Adrenal gland (tissue), 9 donors: ENCODE measurements at regions not wholly inside any gene's neighbourhood (a gene's known extent, or its start where the extent isn't known, plus 50 kb on each side); places are given as distances from the start of the nearest gene placed in this dataset.

ENCODE experiments used
- DNase-seq, 7 donors: peaks; one replicate each; pipeline ENCODE4 v3.0.0-alpha.2; 2019 to 2020
- H3K27ac ChIP-seq, 5 donors: fragments of 200-600 bp; sonication (generic) in 4 of 5; 1 replicate in 3 of 5; 2 replicates in 2 of 5; pipeline versions ENCODE4 v1.5.1 to v1.8.0; 2016 to 2020; ENCODE audit warnings: mild to moderate bottlenecking in 1 of 5
- H3K27me3 ChIP-seq: fragments of 200-600 bp; 2 replicates; pipeline ENCODE4 v1.8.0; 2021
- H3K36me3 ChIP-seq, 2 donors: fragments of 200-600 bp; replicated peaks in 1 of 2; 1 replicate in 1 of 2; 2 replicates in 1 of 2; pipeline versions ENCODE4 v1.5.1 to v1.8.0; 2018 to 2022
- H3K4me1 ChIP-seq, 2 donors: fragments of 200-600 bp; replicated peaks in 1 of 2; 1 replicate in 1 of 2; 2 replicates in 1 of 2; pipeline versions ENCODE4 v1.5.1 to v1.8.0; 2018 to 2021
- H3K4me3 ChIP-seq, 4 donors: fragments of 200-600 bp; sonication (generic) in 3 of 4; one replicate each; pipeline ENCODE4 v1.5.1; 2016 to 2018
- H3K9me3 ChIP-seq, 3 donors: fragments of 200-600 bp; sonication (generic) in 1 of 3; replicated peaks in 1 of 3; 1 replicate in 2 of 3; 2 replicates in 1 of 3; pipeline versions ENCODE4 v1.5.1 to v1.8.0; 2016 to 2021
- POLR2A ChIP-seq, 2 donors: fragments of 450-650 bp; IDR thresholded peaks; one replicate each; pipeline ENCODE4 v1.6.1; 2017; ENCODE audit warnings: antibody characterized with exemption in 2 of 2, mild to moderate bottlenecking in 2 of 2, moderate library complexity in 1 of 2
- WGBS, 4 donors: extraction: QIAGEN DNeasy Blood & Tissue Kit in 2 of 4; methylation state at CpG; one replicate each; pipeline versions ENCODE4 v1.1.5 to v1.1.7; 2013 to 2017; 5-methylcytosine and 5-hydroxymethylcytosine counted together
- intact Hi-C, 2 donors: fragments of 100-400 bp; cut with DNase I; formaldehyde crosslinking; loops; one replicate each; pipeline versions ENCODE4 v1.14.1 to v1.15.0; 2022 to 2023
- TF ChIP-seq, protein P1 (sequence below), 6 experiments: fragments of 450-650 bp in 4 of 6; fragments of 200-600 bp in 2 of 6; sonication (generic) in 1 of 6; IDR thresholded peaks; 1 replicate in 5 of 6; 2 replicates in 1 of 6; pipeline versions ENCODE4 v1.5.1 to v1.8.0; 2016 to 2021; ENCODE audit warnings: antibody characterized with exemption in 6 of 6, mild to moderate bottlenecking in 2 of 6, moderate library complexity in 1 of 6
- donor health status: healthy with polysubstance abuse.
- donor health status: Bipolar disorder and iron deficiency.
- donor health status: DM: yes; HTN: yes; CAD: no.
- donor health status: DM: no; HTN: no; CAD: no.
- donor health status: DM: no; HTN: no; CAD: no.

DNA sequence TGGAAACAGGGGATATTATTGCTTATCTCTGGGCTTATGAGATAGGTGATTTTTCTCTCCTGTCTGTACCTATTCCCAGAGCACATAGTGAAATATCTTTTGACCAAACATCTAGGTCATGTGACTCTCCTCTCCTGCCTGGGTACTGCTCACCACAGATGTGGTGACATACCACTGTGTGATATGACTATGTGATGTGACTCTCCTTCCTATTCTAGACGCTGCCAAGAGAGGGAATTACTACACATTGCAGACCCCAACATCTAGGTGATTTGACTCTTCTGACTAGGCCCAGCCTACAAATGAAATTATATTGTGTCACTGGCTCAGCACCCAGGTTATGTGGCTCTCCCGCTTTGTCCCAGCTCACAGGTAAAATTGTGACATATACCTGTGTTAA, 996.3 kb upstream of the TSPY4 start:
- intact Hi-C loops = no loop called here
- DNase-seq = no peak
- H3K4me1 ChIP-seq = no peaks in the 10 kb centered on the region
- no peaks in the 10 kb centered on the region for H3K36me3 ChIP-seq
- no peaks in the 10 kb centered on the region for H3K9me3 ChIP-seq
- no peak for TF ChIP-seq POLR2A (IDR thresholded peaks at IDR 0.05)
- TF ChIP-seq, protein P1, sequence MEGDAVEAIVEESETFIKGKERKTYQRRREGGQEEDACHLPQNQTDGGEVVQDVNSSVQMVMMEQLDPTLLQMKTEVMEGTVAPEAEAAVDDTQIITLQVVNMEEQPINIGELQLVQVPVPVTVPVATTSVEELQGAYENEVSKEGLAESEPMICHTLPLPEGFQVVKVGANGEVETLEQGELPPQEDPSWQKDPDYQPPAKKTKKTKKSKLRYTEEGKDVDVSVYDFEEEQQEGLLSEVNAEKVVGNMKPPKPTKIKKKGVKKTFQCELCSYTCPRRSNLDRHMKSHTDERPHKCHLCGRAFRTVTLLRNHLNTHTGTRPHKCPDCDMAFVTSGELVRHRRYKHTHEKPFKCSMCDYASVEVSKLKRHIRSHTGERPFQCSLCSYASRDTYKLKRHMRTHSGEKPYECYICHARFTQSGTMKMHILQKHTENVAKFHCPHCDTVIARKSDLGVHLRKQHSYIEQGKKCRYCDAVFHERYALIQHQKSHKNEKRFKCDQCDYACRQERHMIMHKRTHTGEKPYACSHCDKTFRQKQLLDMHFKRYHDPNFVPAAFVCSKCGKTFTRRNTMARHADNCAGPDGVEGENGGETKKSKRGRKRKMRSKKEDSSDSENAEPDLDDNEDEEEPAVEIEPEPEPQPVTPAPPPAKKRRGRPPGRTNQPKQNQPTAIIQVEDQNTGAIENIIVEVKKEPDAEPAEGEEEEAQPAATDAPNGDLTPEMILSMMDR (IDR thresholded peaks at IDR 0.05) = no peak
- no peaks in the 10 kb centered on the region for H3K27me3 ChIP-seq
- H3K27ac ChIP-seq = no peak overlapping the region
- no peak overlapping the region for H3K4me3 ChIP-seq
- whole genome bisulfite sequencing, 4 donors = 84% methylated on average over 2 of the region's 2 CpGs; no CpG with 5 or more reads in 3 of the 4 donors

DNA sequence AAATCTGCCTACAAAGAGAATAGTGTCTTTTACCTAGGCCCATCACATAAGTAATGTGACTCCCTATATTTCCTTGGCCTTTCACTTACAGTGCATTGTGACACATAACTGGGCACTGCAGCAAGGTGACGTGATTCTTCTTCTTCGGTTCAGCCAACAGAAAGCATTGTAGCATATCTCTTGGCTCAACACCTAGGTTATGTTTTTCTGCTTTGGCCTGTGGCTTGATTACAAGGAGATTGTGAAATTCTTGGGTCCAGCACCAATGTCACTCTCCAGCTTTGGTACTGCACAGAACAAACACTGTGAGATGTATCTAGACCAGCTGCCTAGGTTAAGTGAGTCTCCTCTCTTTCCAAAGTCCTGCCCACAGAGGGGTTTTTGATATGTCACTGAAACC, 995.1 kb upstream of the TSPY4 start:
- intact Hi-C loops = no loop called here
- 68 to 100% methylated on average over 1 to 2 of the region's 2 CpGs; no CpG with 5 or more reads in 2 of the 4 donors for WGBS, 4 donors
- no peaks in the 10 kb centered on the region for H3K27me3 ChIP-seq
- no peaks in the 10 kb centered on the region for H3K9me3 ChIP-seq
- no peak for TF ChIP-seq POLR2A (IDR thresholded peaks at IDR 0.05)
- TF ChIP-seq, protein P1 (IDR thresholded peaks at IDR 0.05) = no peak
- H3K4me3 ChIP-seq = no peak overlapping the region
- H3K36me3 ChIP-seq = no peaks in the 10 kb centered on the region
- DNase-seq = no peak
- no peak overlapping the region for H3K27ac ChIP-seq
- no peaks in the 10 kb centered on the region for H3K4me1 ChIP-seq

DNA sequence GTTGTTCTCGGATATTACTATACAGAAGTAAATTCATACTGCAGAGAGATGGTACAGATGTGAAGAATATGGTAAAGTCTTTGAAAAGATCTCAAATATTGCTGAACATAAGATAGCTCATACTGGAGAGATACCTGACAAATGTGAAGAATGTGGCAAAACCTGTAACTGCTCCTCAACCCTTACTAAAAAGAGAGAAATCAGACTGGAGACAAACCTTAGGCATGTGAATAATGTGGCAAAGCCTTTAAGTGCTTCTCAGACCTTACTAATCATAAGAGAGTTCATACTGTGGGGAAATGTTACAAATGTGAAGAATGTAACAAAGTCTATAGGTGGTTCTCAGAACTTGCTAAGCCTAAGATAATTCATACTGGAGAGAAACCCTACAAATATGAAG, 986.0 kb upstream of the TSPY4 start:
- no peaks in the 10 kb centered on the region for H3K36me3 ChIP-seq
- H3K27me3 ChIP-seq = no peaks in the 10 kb centered on the region
- WGBS, 4 donors = 39 to 48% methylated on average over 1 of the region's 1 CpG; no CpG with 5 or more reads in 2 of the 4 donors
- no peak overlapping the region for H3K27ac ChIP-seq
- no peak for DNase-seq
- no peak overlapping the region for H3K4me3 ChIP-seq
- H3K4me1 ChIP-seq = no peaks in the 10 kb centered on the region
- intact Hi-C loops = no loop called here
- no peaks in the 10 kb centered on the region for H3K9me3 ChIP-seq
- TF ChIP-seq, protein P1 (IDR thresholded peaks at IDR 0.05) = no peak
- TF ChIP-seq POLR2A (IDR thresholded peaks at IDR 0.05) = no peak

DNA sequence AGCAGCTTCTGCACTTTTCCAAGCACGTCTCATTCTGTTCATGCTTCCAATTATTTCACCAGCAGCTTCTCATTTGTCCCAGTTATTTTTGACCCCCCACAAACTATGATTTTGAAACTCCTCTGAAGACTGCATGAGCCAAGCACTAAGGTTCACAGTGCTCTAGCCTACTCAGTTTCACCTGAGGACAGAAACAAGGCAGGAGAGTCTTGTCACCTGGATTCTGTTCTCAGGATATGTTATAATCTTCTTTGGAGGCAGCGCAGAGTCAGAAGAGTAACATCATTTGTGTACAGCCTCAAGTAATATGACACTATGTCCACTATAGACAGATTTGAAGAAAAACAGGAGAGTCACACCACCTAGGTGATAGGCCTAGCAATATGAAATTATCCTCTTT, 985.1 kb upstream of the TSPY4 start:
- 57 to 66% methylated on average over 1 to 2 of the region's 2 CpGs; no CpG with 5 or more reads in 2 of the 4 donors for WGBS, 4 donors
- intact Hi-C loops = no loop called here
- H3K9me3 ChIP-seq = no peaks in the 10 kb centered on the region
- H3K4me1 ChIP-seq = no peaks in the 10 kb centered on the region
- no peaks in the 10 kb centered on the region for H3K27me3 ChIP-seq
- DNase-seq = no peak
- no peak overlapping the region for H3K27ac ChIP-seq
- H3K36me3 ChIP-seq = no peaks in the 10 kb centered on the region
- no peak overlapping the region for H3K4me3 ChIP-seq
- TF ChIP-seq, protein P1 (IDR thresholded peaks at IDR 0.05) = no peak
- TF ChIP-seq POLR2A (IDR thresholded peaks at IDR 0.05) = no peak
